ENCODE measurements at regions not wholly inside any gene's neighbourhood (a gene's known extent, or its start where the extent isn't known, plus 50 kb on each side); places are given as distances from the start of the nearest gene placed in this dataset.

- Histone ChIP-seq H3K56ac (replicated peaks; ENCODE audit: insufficient read length, low read depth, low read length) (no peak overlapping the region), H3K18ac (ENCODE audit: extremely low read depth, low read length) (no peak overlapping the region), H4K5ac (ENCODE audit: insufficient read length, low read depth, low read length) (no peak overlapping the region), H3K4ac (replicated peaks; ENCODE audit: insufficient read length, low read depth, low read length) (no peak overlapping the region), H2AK5ac (ENCODE audit: low read depth, low read length) (no peak overlapping the region), H4K20me1 (replicated peaks in 1 of 2; ENCODE audit: control insufficient read depth in 1 of 2, insufficient read depth in 2 of 2, low read length in 2 of 2) (no peaks in the 10 kb centered on the region), H4K8ac (ENCODE audit: extremely low read depth, insufficient read depth, low read length) (no peak overlapping the region), H2BK120ac (replicated peaks; ENCODE audit: low read depth, low read length) (no peak overlapping the region), H3K23me2 (ENCODE audit: low read depth, low read length) (no peaks in the 10 kb centered on the region), H3K4me1 (replicated peaks in 1 of 4; ENCODE audit: control insufficient read depth in 3 of 4, insufficient read depth in 4 of 4, low read length in 3 of 4) (peaks cover 0 to 2% (median 0%) of the 10 kb centered on the region in 4 experiments; a peak in 3 of 7 replicates), H3K27ac (ENCODE audit: low read depth, low read length) (no peak overlapping the region), H3K4me3 (ENCODE audit: extremely low read depth in 1 of 4, insufficient read depth in 2 of 4, low read depth in 3 of 4, low read length in 4 of 4) (no peak overlapping the region), H3K79me1 (ENCODE audit: low read depth, low read length) (no peaks in the 10 kb centered on the region), H3K79me2 (ENCODE audit: control insufficient read depth in 1 of 2, insufficient read depth in 2 of 2, low read length in 2 of 2) (no peaks in the 10 kb centered on the region), H2BK5ac (ENCODE audit: low read depth, low read length) (no peak overlapping the region), H2BK15ac (ENCODE audit: low read length) (no peak overlapping the region), H3K23ac (ENCODE audit: insufficient read length) (no peak overlapping the region), H3K4me2 (ENCODE audit: insufficient read depth in 1 of 2, low read depth in 2 of 2, low read length in 2 of 2) (no peak overlapping the region), H2BK20ac (ENCODE audit: low read length) (no peak overlapping the region), H2AFZ (ENCODE audit: low read length) (no peak overlapping the region), H3K14ac (ENCODE audit: insufficient read length) (no peak overlapping the region), H3K9ac (replicated peaks in 1 of 4; ENCODE audit: extremely low read depth in 1 of 4, low read depth in 3 of 4, low read length in 3 of 4) (no peak overlapping the region), H4K91ac (replicated peaks; ENCODE audit: insufficient read length, low read length) (no peak overlapping the region), H2BK12ac (ENCODE audit: low read depth, low read length) (no peak overlapping the region), H3K36me3 (ENCODE audit: control insufficient read depth in 2 of 4, insufficient read depth in 4 of 4, low read length in 3 of 4) (no peaks in the 10 kb centered on the region), H3K27me3 (replicated peaks in 1 of 4; ENCODE audit: control insufficient read depth in 3 of 4, extremely low read depth in 1 of 4, insufficient read depth in 3 of 4, low read length in 3 of 4) (no peaks in the 10 kb centered on the region), H3K9me3 (ENCODE audit: insufficient read depth in 2 of 2, low read depth in 1 of 2, low read length in 1 of 2) (no peaks in the 10 kb centered on the region)
- TF ChIP-seq SAP30 (IDR thresholded peaks at IDR 0.05; ENCODE audit: insufficient read depth, insufficient replicate concordance, low read length) (no peak), MAFK (IDR thresholded peaks at IDR 0.05; ENCODE audit: low read depth, low read length) (no peak), CREB1 (IDR thresholded peaks at IDR 0.05) (no peak), TBP (IDR thresholded peaks at IDR 0.05; ENCODE audit: low read depth, low read length) (no peak), TEAD4 (IDR thresholded peaks at IDR 0.05; ENCODE audit: low read depth, low read length) (no peak), SIRT6 (IDR thresholded peaks at IDR 0.05; ENCODE audit: low read length) (no peak)
- DNase-seq (ENCODE audit: low read depth in 1 of 2, low spot score in 2 of 2) (no peak), FAIRE-seq (no peak)
- 91% methylated on average over 12 of the region's 12 CpGs; no CpG with 5 or more reads in 1 of the 2 experiments for WGBS, 2 experiments (ENCODE audit: extremely low coverage in 1 of 2, insufficient coverage in 1 of 2, insufficient read length in 1 of 2, insufficient replicate concordance in 2 of 2, low coverage in 1 of 2, low lambda C conversion rate in 2 of 2, missing lambda C conversion rate in 1 of 2)
- POLR2A ChIA-PET (ENCODE audit: partially characterized antibody): no interaction called here
- CTCF ChIA-PET (ENCODE audit: partially characterized antibody): interaction anchor here (0.8 to 2.1 kb wide), 5 partner anchors 12 to 52 kb away, joined by 3 to 13 read pairs (median 3); no protein-coding TSS in a partner anchor
These were observed 55.7 kb upstream of the CLDN5 start for GRCh38 chr22:19579880-19580279.

All from H1 (cell line).